ENCODE measurements at regions not wholly inside any gene's neighbourhood (a gene's known extent, or its start where the extent isn't known, plus 50 kb on each side); places are given as distances from the start of the nearest gene placed in this dataset.

DNA sequence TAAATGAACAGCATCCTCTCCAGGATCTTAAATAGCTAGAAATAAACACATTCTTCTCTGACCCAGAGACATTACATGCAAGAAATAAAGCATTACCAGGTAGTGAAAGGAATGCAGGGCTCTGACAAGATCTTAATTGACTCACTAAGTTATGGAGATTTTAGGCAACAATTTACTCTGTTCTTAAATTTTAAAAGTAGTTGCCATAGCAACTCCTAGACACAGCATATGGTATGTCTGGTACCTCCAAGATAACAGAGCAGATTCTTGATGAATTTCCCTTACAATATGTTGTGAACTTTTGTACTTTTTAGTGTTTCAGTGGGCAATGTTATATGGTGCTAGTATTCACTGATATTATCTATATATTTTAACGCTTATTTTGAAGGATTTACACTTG, 76.7 kb upstream of the G2E3 start:
- H3K4me1 ChIP-seq (replicated peaks in 1 of 2) = no peaks in the 10 kb centered on the region
- no peak overlapping the region for H3K4me3 ChIP-seq
- H3K36me3 ChIP-seq (replicated peaks in 1 of 2) = no peaks in the 10 kb centered on the region
- WGBS, 4 donors = 68 to 85% (median 79%) methylated on average over 1 of the region's 1 CpG
- TF ChIP-seq, protein P1, sequence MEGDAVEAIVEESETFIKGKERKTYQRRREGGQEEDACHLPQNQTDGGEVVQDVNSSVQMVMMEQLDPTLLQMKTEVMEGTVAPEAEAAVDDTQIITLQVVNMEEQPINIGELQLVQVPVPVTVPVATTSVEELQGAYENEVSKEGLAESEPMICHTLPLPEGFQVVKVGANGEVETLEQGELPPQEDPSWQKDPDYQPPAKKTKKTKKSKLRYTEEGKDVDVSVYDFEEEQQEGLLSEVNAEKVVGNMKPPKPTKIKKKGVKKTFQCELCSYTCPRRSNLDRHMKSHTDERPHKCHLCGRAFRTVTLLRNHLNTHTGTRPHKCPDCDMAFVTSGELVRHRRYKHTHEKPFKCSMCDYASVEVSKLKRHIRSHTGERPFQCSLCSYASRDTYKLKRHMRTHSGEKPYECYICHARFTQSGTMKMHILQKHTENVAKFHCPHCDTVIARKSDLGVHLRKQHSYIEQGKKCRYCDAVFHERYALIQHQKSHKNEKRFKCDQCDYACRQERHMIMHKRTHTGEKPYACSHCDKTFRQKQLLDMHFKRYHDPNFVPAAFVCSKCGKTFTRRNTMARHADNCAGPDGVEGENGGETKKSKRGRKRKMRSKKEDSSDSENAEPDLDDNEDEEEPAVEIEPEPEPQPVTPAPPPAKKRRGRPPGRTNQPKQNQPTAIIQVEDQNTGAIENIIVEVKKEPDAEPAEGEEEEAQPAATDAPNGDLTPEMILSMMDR (IDR thresholded peaks at IDR 0.05) = no peak
- TF ChIP-seq POLR2A (IDR thresholded peaks at IDR 0.05) = no peak
- H3K9me3 ChIP-seq (replicated peaks in 1 of 3) = no peaks in the 10 kb centered on the region
- intact Hi-C loops (cut with DNase I) = no loop called here
- DNase-seq = no peak
- no peaks in the 10 kb centered on the region for H3K27me3 ChIP-seq
- H3K27ac ChIP-seq = no peak overlapping the region

DNA sequence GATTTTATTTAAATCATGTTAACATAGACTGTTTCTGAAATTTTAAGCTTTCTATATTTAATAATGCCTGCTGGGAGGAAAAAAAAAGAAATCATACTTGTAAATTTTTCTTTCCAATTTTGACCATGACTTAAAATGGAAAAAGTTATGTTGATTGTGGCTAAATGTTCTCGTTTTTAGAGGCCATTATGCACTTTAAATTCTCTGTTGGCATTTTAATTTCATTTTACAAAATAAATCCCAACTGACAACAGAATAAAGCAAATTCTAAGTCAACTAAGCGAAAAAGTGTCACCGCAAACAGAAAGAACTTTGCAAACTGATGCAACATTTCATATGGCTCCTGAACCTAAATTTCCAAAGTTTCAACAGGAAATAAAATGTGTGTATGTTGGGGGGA, 74.8 kb upstream of the G2E3 start:
- Histone ChIP-seq H3K27me3 (no peaks in the 10 kb centered on the region), H3K4me3 (no peak overlapping the region), H3K36me3 (replicated peaks in 1 of 2) (no peaks in the 10 kb centered on the region), H3K27ac (no peak overlapping the region), H3K9me3 (replicated peaks in 1 of 3) (no peaks in the 10 kb centered on the region), H3K4me1 (replicated peaks in 1 of 2) (no peaks in the 10 kb centered on the region)
- intact Hi-C loops (cut with DNase I) = no loop called here
- WGBS, 4 donors = 68 to 78% (median 72%) methylated on average over 3 of the region's 3 CpGs
- TF ChIP-seq, protein P1 (IDR thresholded peaks at IDR 0.05) = no peak
- TF ChIP-seq POLR2A (IDR thresholded peaks at IDR 0.05) = no peak
- no peak for DNase-seq

DNA sequence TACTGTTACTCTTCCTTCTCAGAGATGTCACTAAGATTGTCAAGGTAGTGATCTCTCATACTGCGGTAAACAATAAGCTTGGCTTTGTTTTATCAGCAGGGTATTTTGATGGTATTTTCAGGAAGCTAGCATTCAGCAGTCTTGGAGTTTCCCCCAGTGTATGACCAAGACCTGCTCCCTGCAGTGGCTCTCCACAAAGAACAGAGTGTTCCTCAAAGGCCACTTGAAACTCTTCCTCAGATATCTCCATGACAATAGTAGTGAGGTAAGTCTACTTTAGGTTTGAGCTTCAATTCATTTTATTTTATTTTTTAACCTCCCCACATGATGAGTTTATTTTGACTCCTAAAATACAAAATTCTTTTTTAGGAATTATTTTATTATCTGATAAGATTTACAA, 74.0 kb upstream of the G2E3 start:
- H3K9me3 ChIP-seq (replicated peaks in 1 of 3) = no peaks in the 10 kb centered on the region
- no peak for DNase-seq
- no peaks in the 10 kb centered on the region for H3K27me3 ChIP-seq
- no peak overlapping the region for H3K4me3 ChIP-seq
- H3K36me3 ChIP-seq (replicated peaks in 1 of 2) = no peaks in the 10 kb centered on the region
- H3K4me1 ChIP-seq (replicated peaks in 1 of 2) = no peaks in the 10 kb centered on the region
- intact Hi-C loops (cut with DNase I) = no loop called here
- no peak overlapping the region for H3K27ac ChIP-seq
- TF ChIP-seq POLR2A (IDR thresholded peaks at IDR 0.05) = no peak
- TF ChIP-seq, protein P1 (IDR thresholded peaks at IDR 0.05) = no peak
- 79 to 100% (median 89%) methylated on average over 1 of the region's 1 CpG for WGBS, 4 donors

DNA sequence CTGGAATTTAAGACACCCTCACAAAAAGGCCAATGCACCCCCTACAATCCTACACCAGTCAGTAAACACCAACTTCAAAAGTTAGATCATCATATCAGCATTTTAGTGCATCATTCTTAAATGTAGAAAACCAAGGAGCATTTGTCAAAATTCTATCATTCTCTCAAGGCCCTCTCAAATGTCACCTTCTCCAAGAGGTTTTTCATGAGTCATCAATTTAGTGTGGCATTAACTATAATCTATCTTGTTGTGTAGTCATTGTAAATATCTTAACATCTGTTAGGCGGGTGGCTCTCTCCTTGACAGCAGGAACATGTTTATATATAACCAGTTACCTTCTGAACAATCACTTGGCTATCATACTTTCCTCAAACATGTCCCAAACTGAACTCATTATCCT, 62.1 kb upstream of the G2E3 start:
- no peak for DNase-seq
- Histone ChIP-seq H3K9me3 (replicated peaks in 1 of 3) (no peaks in the 10 kb centered on the region), H3K27me3 (no peaks in the 10 kb centered on the region), H3K4me3 (no peak overlapping the region), H3K36me3 (replicated peaks in 1 of 2) (no peaks in the 10 kb centered on the region), H3K4me1 (replicated peaks in 1 of 2) (no peaks in the 10 kb centered on the region), H3K27ac (no peak overlapping the region)
- intact Hi-C loops (cut with DNase I) = no loop called here
- TF ChIP-seq POLR2A (IDR thresholded peaks at IDR 0.05) = no peak
- TF ChIP-seq, protein P1 (IDR thresholded peaks at IDR 0.05) = no peak
- 63 to 78% (median 74%) methylated on average over 1 of the region's 1 CpG for whole genome bisulfite sequencing, 4 donors
